ENCODE measurements at regions not wholly inside any gene's neighbourhood (a gene's known extent, or its start where the extent isn't known, plus 50 kb on each side); places are given as distances from the start of the nearest gene placed in this dataset.

DNA sequence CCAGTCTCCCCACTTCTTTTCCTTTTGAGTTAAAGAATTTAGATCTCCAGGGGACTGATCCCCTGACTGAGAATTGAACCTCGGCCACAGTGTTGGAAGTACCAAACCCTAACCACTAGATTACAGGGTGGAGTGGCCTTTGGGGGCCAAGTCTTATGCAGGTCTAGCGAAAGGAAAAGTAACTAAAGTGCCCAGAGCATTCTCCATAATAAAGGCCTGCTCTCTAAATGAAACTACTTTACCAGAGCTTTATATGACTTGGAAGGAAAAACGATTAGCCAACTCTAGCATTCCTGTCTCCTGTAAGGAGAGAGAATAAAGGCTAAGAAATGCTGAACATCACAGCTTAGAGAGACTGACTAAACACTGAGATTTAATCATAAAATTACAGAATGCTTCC, 788.0 kb downstream of the C4orf33 start:
- DNase-seq (ENCODE audit: low read depth in 2 of 2): no peak

DNA sequence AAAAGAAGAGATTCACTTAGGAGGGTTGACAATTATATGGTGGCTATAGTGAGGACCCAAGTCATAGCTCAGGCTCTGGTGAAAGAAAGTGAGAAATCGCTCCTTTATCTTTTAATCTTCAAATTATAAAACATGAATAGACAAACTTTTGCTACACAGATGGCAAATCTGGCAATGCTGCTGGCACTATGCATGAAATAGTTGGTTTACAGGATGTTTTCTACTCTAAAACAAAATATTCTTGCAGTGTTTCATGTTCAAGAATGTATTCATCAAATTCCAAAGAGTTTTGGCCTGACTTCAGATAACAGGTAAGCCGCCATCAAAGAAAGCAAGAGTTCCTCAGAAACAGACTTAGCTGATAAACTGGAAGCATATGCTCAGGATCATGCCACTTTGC, 801.2 kb downstream of the C4orf33 start:
- no peak for DNase-seq (ENCODE audit: low read depth in 2 of 2)

DNA sequence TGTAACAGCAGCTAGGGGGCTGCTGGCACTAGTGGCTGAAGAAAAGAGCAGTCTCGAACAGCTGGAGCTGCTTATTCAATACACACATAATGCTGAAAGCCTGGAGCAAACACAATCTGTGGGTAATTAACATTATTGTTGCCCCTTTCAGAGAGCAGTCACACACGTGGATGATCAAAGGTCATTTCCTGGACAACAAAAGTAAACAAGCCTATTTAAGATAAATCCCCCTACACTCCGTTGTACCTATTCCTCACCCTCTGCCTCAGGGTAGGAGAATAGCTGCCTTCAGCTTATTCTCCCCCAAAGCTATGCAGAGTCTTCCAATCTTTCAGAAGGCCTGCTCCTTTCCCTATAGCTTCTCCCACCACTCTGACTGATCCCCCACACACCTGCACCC, 803.9 kb downstream of the C4orf33 start:
- DNase-seq (ENCODE audit: low read depth in 2 of 2): no peak

DNA sequence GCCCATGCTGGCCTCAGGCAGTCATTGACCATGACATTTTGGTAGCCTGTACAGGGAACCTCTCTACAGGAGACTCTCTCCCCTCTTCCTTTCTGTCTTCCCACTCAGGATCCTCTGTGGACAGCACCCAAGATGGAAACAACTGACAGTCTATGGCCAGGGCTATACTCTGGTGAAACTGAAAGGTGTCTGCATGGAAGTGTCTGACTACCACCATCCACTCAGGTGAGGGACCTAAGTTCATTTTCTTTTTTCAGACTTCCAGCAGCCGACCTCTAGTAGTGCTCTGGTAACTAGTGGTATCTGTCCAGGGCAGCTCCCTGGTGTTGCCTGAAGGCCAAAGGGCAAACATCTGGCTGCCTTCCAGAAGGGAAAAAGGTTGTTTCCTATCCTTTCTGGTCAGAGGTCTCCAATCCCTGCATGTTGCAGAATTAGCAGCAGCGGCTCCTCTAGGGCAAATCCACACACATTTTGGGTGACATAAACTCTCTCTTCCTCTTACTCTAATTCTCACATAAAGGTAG, 804.5 kb downstream of the C4orf33 start:
- no peak for DNase-seq (ENCODE audit: low read depth in 2 of 2)

DNA sequence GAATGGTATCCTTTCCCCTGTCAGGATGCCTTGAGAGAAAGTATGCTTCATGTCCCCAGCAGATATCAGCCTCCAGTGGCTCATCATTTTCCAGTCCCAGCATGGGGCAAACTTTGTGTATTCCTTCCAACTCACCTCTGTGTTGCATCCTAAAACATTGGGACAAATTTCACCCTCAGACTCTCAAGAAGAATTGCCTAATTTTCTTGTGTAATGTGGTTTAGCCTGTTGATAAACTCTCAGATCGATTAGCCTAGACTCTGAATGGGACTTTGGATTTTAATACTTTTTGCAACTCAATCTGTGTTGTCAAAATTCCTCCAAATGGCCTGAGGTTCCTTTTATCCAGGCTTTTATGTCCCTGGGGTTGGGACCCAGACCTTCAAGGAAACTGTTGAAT, 805.3 kb downstream of the C4orf33 start:
- no peak for DNase-seq (ENCODE audit: low read depth in 2 of 2)

DNA sequence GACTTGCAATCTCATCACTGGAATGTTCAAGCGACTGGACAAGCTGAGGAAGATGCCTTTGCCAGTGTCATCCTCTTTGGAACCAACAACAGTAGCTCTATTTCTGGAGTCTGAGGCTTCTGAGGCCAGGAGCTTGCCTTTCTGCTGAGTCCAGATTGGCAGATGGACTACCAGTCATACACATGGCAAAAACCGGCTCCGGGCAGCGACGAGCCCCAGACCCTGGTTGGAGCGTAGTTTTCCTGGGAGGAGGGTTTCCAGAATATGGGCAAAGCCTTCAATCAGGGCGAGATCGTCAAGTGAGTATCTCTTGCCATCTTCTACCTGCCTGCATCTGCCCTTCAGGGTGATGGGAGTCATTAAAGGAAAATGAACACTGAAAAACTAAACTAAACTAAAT, 807.9 kb downstream of the C4orf33 start:
- DNase-seq (ENCODE audit: low read depth in 2 of 2): no peak

DNA sequence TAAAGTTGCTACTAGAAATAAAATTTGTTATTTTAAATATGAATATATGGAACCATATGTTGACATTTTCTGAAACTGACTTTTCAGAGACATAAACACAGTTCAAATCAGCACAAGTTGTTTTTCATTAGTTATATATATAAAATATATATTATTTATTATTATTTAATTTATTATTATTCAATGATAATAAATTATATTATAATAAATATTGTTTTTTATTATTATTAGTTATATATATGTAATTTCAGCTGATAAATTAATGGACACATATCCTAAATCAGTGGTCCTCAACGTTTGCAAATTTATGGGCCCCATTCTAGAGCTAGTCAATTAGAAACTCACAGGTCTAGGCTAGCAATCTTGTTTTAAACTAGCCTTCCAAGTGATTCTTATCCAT, 809.3 kb downstream of the C4orf33 start:
- no peak for DNase-seq (ENCODE audit: low read depth in 2 of 2)

DNA sequence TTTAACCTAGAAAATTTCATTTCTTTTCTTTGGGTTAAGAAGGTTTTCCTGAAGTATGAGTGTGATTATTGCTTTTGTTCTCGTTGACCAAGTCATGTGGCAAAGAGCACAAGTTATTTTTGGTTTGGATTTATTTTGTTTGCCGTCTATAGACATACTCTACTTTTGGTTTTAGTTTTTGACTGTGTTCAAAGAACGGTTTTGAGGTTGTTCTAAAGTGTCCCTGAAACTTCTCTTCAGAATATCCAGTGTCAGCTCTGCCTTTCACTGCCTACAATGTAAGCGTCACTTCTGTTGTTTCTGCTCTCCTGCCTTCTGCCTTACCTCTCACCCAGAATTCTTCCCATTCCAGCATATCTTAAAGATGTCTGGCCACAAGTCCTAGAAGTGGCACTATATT, 812.2 kb downstream of the C4orf33 start:
- no peak for DNase-seq (ENCODE audit: low read depth in 2 of 2)

DNA sequence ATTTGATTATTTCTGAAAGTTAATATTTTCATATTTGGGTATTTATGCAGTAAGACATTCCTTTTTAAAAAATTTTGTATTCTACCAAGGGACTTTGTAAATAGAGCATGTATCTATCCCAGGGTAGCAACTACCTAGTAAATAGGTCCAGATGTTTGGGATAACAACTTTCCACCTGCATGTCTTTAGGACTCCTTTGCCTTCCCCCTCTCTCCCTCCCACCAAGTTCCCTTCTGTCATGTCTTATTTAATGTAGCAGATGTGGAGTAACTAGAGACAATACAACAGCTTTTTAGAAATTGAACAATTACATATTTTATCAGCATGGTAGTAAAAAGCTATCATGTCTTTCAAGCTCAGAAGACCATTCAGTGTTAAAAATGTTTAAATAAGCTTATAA, 821.0 kb downstream of the C4orf33 start:
- no peak for DNase-seq (ENCODE audit: low read depth in 2 of 2)

DNA sequence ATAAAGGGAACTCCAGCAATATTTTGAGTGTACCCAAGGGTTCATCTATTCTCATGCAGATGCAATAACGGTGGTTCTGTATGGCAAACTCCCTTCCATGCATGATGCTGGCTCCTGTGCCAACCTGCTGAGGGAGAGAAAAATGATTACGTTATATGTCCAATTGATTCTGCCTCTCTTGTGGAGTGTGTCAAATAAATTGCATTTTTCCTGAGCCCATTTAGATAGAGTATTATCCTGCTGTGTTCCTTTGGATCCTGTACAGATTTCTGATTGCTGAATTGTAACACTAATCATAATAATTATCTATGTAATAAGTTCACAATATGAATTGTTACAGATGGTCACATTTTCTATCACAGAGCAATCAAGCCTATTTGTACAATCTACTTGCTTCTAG, 821.7 kb downstream of the C4orf33 start:
- DNase-seq (ENCODE audit: low read depth in 2 of 2): no peak

DNA sequence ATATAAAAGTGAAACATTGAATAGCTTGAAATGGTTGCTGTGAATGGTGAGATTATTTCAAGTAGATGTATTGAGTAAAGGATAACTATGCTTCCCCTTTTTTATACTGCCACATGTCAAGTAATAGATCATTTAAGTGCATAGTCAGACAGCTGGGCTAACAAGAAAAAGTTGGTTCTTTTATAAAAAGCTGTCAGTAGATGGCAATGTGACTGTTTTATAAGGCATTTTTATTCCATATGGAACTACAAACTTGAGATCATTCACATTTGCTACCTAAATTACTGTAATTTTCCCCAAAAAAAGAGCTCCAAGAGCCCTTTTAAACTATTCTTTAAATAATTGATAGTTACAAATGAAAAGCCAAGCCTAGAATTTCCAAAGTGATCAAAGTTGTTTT, 831.0 kb downstream of the C4orf33 start:
- DNase-seq (ENCODE audit: low read depth in 2 of 2): no peak

DNA sequence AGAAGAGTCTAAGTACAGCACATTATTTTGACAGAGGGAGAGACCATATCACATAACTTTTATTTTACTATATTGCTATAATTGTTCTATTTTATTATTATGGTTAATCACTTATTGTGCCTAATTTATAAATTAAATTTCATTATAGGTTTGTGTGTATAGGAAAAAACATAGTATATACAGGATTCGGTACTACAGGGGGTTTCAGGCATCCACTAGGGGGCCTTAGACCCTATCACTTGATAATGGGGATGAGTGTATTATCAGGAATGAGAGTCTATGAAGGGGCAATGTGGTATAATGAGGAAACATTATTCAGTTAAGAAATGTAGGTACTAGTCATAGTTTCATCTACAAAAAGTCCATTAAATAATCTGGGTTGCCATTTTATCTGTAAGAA, 833.1 kb downstream of the C4orf33 start:
- no peak for DNase-seq (ENCODE audit: low read depth in 2 of 2)

DNA sequence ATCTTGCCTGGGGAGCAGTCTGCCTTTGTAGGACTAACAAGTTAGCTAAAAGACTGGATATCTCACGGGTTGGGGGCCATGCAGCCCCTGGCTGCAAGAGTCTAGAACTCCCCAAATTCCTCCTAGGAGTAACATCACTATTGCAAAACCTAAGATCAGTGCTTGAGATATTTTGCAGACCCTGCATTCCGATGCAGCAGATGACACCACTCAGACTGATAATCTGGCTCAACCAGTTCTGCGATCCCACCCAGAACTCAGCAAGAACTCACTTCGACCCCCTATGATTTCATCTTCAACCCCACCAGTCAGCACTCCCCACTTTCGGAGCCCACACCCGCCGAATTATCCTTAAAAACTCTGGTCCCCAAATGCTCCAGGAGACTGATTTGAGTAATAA, 834.0 kb downstream of the C4orf33 start:
- no peak for DNase-seq (ENCODE audit: low read depth in 2 of 2)

DNA sequence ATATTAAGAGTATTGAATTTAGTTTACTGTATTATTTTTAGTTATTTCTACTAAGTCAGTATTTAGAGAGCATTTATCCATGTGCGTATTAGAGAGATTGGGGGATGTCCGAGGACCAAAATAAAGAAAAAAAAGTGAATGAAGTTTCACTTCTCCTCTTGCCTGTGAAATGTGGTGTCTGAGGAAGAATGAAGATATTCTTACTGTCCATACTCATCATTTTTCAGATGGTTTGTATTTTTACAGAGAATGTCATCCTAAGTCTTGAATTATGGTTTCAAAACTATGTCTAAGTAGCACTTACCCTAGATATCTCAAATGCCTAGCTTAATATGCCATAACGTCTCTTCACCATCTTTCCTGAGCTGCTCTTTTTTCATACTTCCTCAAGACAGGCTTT, 854.3 kb downstream of the C4orf33 start:
- no peak for DNase-seq (ENCODE audit: low read depth in 2 of 2)

DNA sequence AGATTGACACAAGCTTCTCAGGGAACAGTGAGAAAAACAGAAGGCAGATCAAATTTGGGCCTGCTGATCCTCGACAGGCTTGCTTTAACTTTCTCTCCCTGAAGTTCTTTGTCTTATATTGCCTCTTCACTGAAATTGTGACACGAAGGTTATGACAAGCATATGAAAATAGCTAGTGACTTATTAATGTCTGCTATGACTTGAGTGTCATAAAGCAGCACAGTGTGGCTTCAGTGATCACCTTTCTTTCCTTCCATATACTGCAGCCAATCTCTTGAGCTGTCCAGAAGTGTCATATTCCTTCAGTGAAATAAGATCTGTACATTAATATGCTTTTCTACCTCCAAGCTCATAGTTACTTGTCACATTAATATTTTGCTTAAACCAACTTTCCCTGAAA, 870.2 kb downstream of the C4orf33 start:
- no peak for DNase-seq (ENCODE audit: low read depth in 2 of 2)

DNA sequence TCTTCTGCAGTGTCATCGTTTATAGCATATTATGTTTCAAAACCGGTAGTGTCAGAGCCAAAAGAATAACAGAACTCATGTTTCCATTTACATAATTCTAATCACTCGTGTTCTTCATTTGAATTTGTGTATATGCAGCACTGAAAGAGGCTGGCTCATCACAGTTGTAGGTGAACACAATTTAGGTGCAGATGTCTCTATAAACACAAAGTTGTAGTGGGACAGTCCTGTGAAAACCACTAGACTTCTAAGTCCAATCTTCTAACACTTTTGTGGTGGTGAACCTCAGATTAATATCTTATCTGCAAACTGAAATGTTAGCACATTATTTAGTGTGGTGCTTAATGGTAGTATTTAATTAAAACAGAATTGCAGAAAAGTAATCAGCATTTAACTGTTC, 872.4 kb downstream of the C4orf33 start:
- DNase-seq (ENCODE audit: low read depth in 2 of 2): no peak

DNA sequence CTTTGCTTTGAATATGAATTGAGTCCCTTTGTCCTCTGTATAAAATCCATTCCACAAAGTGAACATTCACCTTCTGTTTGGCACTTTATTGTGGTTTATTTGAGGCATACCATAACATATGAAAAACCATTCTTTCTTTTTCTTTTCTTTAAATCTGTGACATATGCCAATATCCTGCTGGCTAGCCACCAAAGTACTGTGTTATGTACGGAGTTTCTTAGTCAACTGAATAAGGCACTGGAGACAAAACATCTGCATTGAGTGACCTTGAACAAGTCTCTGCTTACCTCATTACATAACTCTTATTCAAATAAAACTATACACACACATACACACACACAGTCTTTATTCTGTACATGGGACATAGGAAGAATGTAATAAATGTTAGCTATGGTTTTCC, 872.8 kb downstream of the C4orf33 start:
- DNase-seq (ENCODE audit: low read depth in 2 of 2): no peak

DNA sequence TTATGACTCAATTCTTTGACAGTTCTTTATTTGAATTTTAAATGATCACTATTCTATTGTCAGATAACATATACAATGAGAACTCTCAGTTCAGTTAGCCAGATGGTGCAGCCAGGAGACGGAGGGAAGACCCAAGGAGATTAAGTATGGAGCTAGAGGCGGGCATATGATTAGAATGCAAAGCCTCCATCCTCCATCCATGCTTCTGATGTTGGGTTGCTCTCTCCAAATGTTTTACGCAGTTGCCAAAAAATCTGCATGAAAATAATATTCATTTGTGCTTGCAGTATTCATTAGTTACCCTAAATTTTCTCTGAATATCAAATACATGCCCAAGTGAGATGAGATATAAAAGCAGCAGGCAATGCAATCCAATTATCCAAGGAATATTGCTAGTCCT, 874.8 kb downstream of the C4orf33 start:
- DNase-seq (ENCODE audit: low read depth in 2 of 2): no peak

DNA sequence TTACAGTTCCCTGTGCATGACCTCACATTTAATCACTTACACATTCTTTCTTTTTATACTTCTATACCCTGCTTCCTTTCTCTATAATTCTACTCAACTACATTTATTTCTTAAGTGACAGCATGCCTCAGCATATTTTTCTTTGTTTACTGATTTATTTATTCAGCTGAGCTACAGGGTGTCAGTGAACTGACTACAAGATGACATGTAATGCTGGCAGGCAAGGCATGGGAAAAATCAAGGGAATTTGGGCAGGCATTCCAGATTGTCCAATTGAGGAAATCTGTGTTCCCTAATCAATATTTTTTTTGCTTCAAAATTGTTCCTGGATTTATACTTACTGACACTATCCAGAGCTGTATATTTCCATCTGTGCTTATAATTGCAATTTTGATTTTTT, 875.5 kb downstream of the C4orf33 start:
- no peak for DNase-seq (ENCODE audit: low read depth in 2 of 2)

DNA sequence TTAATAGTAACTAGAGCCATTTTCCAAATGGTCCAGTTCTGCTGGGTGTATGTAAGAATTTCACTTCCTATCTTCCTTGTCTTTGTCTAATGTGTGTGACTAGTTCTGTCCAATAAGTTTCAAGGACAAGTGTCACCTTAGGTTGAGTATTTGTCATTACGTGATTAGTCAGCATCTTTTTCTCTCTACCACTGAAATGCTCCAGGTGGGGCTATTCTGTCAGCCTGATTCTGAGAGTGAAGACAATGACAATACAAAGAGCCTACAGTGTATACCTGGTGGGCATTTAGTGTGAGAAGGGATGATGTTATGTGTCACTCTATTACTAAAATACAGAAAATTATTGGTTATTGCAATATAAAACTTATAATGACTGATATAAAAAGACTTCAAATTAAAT, 876.3 kb downstream of the C4orf33 start:
- no peak for DNase-seq (ENCODE audit: low read depth in 2 of 2)

DNA sequence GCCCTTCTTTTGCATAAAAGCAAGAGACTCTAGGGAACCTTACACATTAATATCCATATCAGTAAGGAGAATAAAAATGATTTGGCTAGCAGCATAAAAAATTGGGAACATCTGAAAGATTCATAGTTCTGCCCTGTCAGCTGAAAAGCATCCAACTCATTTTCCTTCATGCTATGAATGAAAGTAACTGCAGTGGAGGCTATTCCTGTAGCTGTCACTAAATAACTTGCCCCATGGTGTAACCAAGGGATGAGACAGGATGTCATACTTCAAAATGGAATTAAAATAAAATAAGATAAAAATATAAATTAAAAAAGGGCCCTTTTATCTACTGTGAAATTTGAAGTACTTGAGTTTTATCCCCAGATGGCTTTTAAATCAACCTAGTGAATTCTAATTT, 878.8 kb downstream of the C4orf33 start:
- DNase-seq (ENCODE audit: low read depth in 2 of 2): no peak

DNA sequence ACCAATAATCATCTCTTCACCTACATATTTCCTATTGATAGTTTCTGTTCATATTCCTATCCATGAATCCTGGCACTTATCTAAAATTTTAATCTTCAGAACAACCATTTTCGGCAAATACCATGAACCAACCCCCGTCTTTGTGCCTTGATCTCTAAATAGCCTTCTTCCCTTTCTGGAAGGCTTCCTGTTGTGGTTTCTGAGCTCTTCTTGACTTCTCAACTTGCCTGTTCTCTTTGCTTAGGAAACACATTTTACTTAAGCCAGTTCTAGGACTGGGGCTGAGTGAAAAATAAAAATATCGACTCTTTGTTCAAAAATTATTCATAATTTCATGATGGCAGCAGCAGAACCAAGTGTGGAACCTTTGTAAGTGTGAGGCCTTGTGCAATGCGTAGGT, 882.4 kb downstream of the C4orf33 start:
- DNase-seq (ENCODE audit: low read depth in 2 of 2): no peak

DNA sequence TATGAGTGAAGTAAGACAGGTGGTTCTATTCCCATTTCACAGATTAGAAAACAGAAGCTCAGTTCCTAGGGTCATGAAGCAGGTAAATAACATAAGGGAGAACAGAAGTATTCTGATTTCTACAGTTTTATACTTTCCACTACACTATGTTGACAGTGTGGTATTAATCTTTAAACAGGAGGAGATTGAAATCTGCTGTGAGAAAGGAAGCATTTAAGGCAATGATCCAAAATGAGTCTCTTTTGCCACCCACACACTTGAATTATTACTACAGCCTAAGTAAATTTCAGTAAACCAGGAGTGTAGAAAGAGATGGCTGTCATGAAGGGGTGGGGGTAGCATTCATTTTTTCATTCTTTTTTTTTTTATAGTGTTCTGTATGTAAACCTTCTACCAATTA, 893.0 kb downstream of the C4orf33 start:
- no peak for DNase-seq (ENCODE audit: low read depth in 2 of 2)

DNA sequence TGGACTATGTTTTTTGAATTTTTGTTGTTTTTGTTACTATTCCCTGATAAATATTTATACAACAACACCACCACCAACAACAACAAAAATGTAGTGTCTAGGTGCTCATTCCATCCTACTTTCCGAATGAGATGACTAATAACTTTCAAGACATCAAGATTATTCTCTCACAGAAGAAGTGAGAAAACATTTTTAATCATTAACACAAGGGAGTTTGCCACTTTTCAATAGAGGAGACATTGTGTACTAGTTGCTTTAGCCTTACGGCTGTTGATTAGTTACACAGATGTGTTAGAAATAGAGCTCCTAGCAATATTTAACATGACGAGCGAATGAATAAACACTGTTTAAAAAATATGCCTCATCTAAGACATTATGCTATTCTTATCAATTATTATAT, 898.8 kb downstream of the C4orf33 start:
- DNase-seq (ENCODE audit: low read depth in 2 of 2): no peak
